GM18873 (cell line): ENCODE measurements at regions not wholly inside any gene's neighbourhood (a gene's known extent, or its start where the extent isn't known, plus 50 kb on each side); places are given as distances from the start of the nearest gene placed in this dataset.

ENCODE experiments used
- ATAC-seq: cut with Tn5 transposase; IDR thresholded peaks from one replicate; pipeline ENCODE4 v1.9.1; 2021; ENCODE audit warnings: mild to moderate bottlenecking, moderate library complexity, moderate number of reproducible peaks; ENCODE audit not compliant: unreplicated experiment, low FRiP score

GRCh38 chr17:68182011-68182306 lies 65.9 kb upstream of the AMZ2 start:
- ATAC-seq, result no peak

DNA sequence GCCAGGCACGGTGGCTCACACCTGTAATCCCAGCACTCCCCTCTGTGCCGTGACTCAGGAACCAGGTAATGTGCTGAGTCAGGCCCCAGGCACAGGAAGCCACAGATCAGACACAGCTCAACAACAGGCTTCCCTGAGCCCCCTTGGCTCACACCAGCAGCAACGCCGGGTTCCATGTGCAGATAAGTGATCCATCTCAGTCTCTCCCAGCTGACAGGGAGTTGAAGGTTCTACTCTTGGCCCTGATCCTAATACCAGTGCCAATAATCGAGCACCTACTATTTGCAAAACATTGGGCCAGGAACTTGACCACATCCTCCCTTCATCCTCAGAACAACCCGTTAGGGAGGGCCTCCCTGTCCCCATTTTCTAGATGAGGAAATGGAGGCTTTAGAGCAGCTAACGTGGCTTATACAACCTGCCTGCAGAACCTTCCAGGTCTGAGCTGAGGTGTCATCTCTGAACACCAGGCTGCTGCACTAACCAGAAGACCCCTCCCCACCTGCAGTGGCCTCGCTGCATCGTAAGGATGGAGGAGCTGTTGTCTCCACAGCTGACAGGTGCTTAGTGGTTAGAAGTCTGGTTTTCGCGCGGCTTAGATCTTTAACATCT lies 64.8 kb upstream of the AMZ2 start:
- ATAC-seq, result no peak

DNA sequence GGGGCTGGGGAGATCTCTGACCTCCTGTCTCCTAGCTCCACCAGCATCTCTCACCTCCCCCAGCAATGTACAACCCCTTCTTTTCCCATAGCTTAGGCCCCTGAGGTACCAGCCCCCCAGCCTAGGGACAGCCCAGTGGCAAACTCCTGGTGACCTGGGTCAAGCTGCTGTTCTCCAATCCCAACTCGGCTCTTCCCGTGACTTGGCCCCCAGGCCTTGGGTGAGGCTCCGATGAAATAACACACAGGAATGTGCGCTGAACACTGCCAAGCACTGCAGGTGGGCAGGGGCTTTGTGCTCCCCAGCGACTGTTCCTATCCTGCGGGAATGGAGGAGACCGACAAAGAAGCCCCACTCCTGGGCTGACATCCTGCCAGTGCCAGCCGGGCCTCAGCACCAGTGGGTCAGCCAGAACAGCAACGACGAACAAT lies 63.7 kb upstream of the AMZ2 start:
- no peak for ATAC-seq

- peak; percentile 47 for ATAC-seq
These were observed 62.9 kb upstream of the AMZ2 start for GRCh38 chr17:68184816-68185436.

DNA sequence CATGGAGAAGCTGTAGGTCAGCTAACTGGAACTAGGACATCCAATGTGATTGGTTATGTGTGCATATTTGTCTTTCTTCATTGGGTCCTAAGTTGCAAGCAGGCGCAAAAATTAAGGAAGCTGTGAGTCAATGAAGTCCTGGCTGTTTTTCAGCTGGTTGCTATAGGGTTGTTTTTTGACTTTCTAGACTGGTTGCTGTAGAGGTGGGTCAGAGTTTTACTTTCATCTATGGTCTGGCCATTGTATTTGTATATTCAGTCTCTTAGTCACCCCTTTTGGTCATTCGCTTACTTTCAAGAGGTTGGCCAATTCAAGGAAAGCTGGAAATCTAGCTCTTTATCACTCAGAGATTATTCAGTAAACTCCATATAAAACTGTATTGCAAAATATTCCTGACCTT lies 62.0 kb upstream of the AMZ2 start:
- no peak for ATAC-seq

- ATAC-seq, result no peak
These were observed 57.3 kb upstream of the AMZ2 start for GRCh38 chr17:68190495-68190894.

GRCh38 chr17:68195667-68196393 lies 52.0 kb upstream of the AMZ2 start:
- no peak for ATAC-seq

DNA sequence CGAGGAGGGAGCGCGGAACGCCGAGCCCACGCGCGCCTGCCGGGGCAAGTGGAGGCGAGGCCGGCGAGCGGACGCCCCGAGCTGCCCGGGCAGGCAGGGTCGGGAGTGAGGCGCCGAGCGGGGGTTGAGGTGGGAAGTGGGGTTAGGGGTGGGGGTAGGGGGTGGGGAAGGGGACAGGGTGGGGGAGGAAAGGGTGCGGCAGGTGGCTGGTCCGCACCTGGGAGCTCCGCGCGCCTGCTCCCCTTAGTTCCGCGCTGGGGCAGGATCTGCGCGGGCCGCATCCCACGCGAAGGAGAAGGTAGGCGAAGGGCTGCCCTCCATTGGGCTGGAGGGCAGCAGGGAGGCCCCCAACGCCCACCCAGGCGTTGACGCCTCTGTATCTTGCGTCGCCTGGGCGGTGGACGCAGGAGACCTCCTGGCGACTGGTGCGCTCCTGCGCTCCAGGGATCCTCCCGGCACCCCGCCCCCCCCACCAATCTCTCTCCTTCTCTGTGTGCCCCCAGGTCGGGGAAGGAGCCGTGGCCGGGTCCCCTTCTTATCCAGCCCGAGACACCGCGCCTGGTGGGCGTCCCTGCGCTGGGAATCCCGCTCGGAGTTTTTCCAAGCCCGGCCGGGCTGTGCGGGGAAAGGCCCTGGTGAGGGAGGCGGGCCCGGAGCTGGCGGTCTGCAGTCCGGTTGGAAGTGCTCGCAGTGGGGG lies 51.3 kb upstream of the AMZ2 start:
- no peak for ATAC-seq

DNA sequence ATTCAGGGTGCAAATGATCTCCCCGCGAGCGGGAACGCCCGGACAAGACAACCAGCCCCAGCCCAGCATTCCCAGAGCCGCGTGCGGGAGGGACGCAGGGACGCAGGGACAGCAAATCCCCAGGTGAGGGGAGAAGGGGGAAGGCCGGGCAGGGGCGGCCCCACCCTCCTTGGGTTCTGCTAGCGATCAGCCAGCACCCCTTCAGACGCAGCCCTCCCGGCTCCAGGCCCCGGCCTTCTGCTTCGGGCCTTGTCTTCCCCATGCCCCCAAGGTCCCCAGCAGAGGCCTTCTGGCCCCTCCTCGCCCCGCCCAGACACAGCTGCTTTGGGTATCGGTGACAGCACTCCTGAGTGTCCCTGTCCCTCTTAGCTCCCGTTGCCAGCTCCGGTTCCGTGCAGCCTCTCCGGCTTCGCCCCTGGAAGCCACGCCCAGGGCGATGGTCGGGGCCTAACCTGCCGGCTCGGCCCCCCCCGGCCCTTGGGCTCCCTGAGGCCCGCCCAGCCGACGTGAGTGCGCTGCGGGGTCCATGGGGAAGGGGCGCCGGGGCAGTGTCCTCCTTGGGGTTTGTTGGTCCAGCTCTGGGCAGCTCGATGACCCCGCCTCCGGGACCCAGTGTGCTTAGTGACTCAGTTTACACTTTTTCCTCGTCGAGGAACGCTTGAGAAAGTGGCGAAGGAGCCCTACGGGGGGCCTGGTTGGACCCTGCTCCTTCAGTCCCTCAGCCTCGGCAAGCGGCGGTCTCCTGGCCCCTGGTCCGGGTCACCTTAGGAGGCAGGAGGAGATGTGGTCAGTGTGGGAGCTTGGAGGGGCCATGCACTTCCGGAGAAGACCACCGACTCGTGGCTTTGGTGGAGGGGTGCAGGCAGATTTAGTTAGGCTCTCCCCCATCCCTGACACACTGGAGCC lies 50.5 kb upstream of the AMZ2 start:
- no peak for ATAC-seq

- no peak for ATAC-seq
These were observed 49.6 kb upstream of the AMZ2 start for GRCh38 chr17:68197997-68198930.
